HL-60 (cell line): ENCODE measurements at regions not wholly inside any gene's neighbourhood (a gene's known extent, or its start where the extent isn't known, plus 50 kb on each side); places are given as distances from the start of the nearest gene placed in this dataset.
"Not testable (repeated sequence)": the region's sequence is repeated elsewhere in the genome, so short reads cannot be mapped to it uniquely, and the experiment has no call there.

Source experiments
- CTCF ChIP-seq: IDR thresholded peaks from one replicate; pipeline ENCODE4 v1.5.1; 2011; ENCODE audit warnings: low read length, control low read depth, inconsistent platforms; ENCODE audit not compliant: insufficient read depth
- POLR2AphosphoS5 ChIP-seq: IDR thresholded peaks from 2 replicates; pipeline ENCODE4 v1.6.1; 2012; ENCODE audit warnings: low read depth

GRCh38 chr4:9636411-9636810, 145.0 kb upstream of the DRD5 start:
- TF ChIP-seq CTCF, POLR2AphosphoS5: not testable (repeated sequence)
